GM12878 (cell line): ENCODE measurements at regions not wholly inside any gene's neighbourhood (a gene's known extent, or its start where the extent isn't known, plus 50 kb on each side); places are given as distances from the start of the nearest gene placed in this dataset.

Source experiments
- CHD2 ChIP-seq: IDR thresholded peaks from 2 replicates; pipeline ENCODE4 v1.6.1; 2011; ENCODE audit warnings: low read depth, low read length, improper control_type of control experiment, borderline replicate concordance
- CREM ChIP-seq: IDR thresholded peaks from 2 replicates; pipeline ENCODE4 v1.6.1; 2014; ENCODE audit warnings: antibody characterized with exemption, low read depth
- MTA3 ChIP-seq: IDR thresholded peaks from 2 replicates; pipeline ENCODE4 v1.6.1; 2012; ENCODE audit warnings: low read length, inconsistent platforms, borderline replicate concordance
- MXI1 ChIP-seq: fragments of 150-350 bp; IDR thresholded peaks from 2 replicates; pipeline ENCODE4 v1.6.1; 2011; ENCODE audit warnings: low read depth, mild to moderate bottlenecking, inconsistent platforms, low read length, improper control_type of control experiment
- NR2C2 ChIP-seq: IDR thresholded peaks from 2 replicates; pipeline ENCODE4 v1.6.1; 2011; ENCODE audit warnings: borderline replicate concordance, low read depth; ENCODE audit not compliant: control insufficient read depth, insufficient read length
- POLR2A ChIP-seq: IDR thresholded peaks from 2 replicates; pipeline ENCODE4 v1.6.1; 2011; ENCODE audit warnings: low read depth, mild to moderate bottlenecking, low read length
- TARDBP ChIP-seq: IDR thresholded peaks from 2 replicates; pipeline ENCODE4 v1.6.1; 2016; ENCODE audit warnings: borderline replicate concordance
- YBX1 ChIP-seq: fragments of 450-650 bp; IDR thresholded peaks from 2 replicates; pipeline ENCODE4 v1.6.1; 2016; ENCODE audit warnings: antibody characterized with exemption
- TF ChIP-seq, protein P1 (sequence below): IDR thresholded peaks from 2 replicates; pipeline ENCODE4 v1.6.1; 2011; ENCODE audit warnings: mild to moderate bottlenecking, low read depth, low read length, moderate library complexity; ENCODE audit not compliant: insufficient replicate concordance
- TF ChIP-seq, protein P2 (sequence below), 3 experiments: IDR thresholded peaks in 2 of 3; conservative IDR thresholded peaks in 1 of 3; 2 replicates each; pipeline ENCODE4 v1.5.1; 2011; ENCODE audit warnings: low read depth in 3 of 3, low read length in 3 of 3, mild to moderate bottlenecking in 3 of 3, control low read depth in 2 of 3, moderate library complexity in 2 of 3, inconsistent platforms in 1 of 3, mixed read lengths in 1 of 3; ENCODE audit not compliant: control insufficient read depth in 2 of 3, insufficient read depth in 1 of 3; ENCODE audit errors: extremely low read depth in 1 of 3
- TF ChIP-seq, protein P3 (sequence below): IDR thresholded peaks from 2 replicates; pipeline ENCODE4 v1.6.1; 2012; ENCODE audit warnings: improper control_type of control experiment, low read depth, low read length; ENCODE audit not compliant: insufficient replicate concordance
- TF ChIP-seq, protein P4 (sequence below): fragments of 450-650 bp; formaldehyde crosslinking; IDR thresholded peaks from 2 replicates; pipeline ENCODE4 v1.4.0; 2020; ENCODE audit warnings: mild to moderate bottlenecking, moderate library complexity

DNA sequence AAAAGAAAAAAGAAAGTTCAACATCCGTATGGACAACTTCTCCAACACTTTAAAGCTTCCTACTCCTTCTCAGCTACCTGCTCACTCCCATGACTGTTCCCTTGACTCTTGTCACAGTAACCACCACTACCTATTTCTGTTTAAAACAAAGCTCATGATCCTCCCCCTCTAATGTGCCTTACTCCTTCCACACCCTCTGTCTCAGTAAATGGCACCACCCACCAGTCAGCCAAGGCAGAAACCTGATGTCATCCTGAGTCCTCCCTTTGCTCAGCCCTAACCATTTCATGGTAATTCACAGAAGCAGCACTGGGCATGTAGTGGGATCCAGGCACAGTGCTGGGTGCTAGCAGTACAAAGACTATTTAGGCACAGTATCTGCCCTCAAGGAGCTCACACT, 63.0 kb upstream of the PPM1J start:
- no peak for TF ChIP-seq TARDBP
- TF ChIP-seq CHD2: no peak
- TF ChIP-seq, protein P1, sequence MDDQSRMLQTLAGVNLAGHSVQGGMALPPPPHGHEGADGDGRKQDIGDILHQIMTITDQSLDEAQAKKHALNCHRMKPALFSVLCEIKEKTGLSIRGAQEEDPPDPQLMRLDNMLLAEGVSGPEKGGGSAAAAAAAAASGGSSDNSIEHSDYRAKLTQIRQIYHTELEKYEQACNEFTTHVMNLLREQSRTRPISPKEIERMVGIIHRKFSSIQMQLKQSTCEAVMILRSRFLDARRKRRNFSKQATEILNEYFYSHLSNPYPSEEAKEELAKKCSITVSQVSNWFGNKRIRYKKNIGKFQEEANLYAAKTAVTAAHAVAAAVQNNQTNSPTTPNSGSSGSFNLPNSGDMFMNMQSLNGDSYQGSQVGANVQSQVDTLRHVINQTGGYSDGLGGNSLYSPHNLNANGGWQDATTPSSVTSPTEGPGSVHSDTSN: no peak
- no peak for TF ChIP-seq POLR2A
- TF ChIP-seq, protein P2, sequence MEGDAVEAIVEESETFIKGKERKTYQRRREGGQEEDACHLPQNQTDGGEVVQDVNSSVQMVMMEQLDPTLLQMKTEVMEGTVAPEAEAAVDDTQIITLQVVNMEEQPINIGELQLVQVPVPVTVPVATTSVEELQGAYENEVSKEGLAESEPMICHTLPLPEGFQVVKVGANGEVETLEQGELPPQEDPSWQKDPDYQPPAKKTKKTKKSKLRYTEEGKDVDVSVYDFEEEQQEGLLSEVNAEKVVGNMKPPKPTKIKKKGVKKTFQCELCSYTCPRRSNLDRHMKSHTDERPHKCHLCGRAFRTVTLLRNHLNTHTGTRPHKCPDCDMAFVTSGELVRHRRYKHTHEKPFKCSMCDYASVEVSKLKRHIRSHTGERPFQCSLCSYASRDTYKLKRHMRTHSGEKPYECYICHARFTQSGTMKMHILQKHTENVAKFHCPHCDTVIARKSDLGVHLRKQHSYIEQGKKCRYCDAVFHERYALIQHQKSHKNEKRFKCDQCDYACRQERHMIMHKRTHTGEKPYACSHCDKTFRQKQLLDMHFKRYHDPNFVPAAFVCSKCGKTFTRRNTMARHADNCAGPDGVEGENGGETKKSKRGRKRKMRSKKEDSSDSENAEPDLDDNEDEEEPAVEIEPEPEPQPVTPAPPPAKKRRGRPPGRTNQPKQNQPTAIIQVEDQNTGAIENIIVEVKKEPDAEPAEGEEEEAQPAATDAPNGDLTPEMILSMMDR (IDR thresholded peaks at IDR 0.05 in 2 of 3, conservative IDR thresholded peaks at IDR 0.05 in 1 of 3; ENCODE audit: control insufficient read depth in 2 of 3, extremely low read depth in 1 of 3, insufficient read depth in 1 of 3, low read depth in 3 of 3, low read length in 3 of 3): no peak
- TF ChIP-seq YBX1: no peak
- TF ChIP-seq MXI1: no peak
- no peak for TF ChIP-seq MTA3
- TF ChIP-seq, protein P3, sequence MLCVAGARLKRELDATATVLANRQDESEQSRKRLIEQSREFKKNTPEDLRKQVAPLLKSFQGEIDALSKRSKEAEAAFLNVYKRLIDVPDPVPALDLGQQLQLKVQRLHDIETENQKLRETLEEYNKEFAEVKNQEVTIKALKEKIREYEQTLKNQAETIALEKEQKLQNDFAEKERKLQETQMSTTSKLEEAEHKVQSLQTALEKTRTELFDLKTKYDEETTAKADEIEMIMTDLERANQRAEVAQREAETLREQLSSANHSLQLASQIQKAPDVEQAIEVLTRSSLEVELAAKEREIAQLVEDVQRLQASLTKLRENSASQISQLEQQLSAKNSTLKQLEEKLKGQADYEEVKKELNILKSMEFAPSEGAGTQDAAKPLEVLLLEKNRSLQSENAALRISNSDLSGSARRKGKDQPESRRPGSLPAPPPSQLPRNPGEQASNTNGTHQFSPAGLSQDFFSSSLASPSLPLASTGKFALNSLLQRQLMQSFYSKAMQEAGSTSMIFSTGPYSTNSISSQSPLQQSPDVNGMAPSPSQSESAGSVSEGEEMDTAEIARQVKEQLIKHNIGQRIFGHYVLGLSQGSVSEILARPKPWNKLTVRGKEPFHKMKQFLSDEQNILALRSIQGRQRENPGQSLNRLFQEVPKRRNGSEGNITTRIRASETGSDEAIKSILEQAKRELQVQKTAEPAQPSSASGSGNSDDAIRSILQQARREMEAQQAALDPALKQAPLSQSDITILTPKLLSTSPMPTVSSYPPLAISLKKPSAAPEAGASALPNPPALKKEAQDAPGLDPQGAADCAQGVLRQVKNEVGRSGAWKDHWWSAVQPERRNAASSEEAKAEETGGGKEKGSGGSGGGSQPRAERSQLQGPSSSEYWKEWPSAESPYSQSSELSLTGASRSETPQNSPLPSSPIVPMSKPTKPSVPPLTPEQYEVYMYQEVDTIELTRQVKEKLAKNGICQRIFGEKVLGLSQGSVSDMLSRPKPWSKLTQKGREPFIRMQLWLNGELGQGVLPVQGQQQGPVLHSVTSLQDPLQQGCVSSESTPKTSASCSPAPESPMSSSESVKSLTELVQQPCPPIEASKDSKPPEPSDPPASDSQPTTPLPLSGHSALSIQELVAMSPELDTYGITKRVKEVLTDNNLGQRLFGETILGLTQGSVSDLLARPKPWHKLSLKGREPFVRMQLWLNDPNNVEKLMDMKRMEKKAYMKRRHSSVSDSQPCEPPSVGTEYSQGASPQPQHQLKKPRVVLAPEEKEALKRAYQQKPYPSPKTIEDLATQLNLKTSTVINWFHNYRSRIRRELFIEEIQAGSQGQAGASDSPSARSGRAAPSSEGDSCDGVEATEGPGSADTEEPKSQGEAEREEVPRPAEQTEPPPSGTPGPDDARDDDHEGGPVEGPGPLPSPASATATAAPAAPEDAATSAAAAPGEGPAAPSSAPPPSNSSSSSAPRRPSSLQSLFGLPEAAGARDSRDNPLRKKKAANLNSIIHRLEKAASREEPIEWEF: no peak
- TF ChIP-seq, protein P4, sequence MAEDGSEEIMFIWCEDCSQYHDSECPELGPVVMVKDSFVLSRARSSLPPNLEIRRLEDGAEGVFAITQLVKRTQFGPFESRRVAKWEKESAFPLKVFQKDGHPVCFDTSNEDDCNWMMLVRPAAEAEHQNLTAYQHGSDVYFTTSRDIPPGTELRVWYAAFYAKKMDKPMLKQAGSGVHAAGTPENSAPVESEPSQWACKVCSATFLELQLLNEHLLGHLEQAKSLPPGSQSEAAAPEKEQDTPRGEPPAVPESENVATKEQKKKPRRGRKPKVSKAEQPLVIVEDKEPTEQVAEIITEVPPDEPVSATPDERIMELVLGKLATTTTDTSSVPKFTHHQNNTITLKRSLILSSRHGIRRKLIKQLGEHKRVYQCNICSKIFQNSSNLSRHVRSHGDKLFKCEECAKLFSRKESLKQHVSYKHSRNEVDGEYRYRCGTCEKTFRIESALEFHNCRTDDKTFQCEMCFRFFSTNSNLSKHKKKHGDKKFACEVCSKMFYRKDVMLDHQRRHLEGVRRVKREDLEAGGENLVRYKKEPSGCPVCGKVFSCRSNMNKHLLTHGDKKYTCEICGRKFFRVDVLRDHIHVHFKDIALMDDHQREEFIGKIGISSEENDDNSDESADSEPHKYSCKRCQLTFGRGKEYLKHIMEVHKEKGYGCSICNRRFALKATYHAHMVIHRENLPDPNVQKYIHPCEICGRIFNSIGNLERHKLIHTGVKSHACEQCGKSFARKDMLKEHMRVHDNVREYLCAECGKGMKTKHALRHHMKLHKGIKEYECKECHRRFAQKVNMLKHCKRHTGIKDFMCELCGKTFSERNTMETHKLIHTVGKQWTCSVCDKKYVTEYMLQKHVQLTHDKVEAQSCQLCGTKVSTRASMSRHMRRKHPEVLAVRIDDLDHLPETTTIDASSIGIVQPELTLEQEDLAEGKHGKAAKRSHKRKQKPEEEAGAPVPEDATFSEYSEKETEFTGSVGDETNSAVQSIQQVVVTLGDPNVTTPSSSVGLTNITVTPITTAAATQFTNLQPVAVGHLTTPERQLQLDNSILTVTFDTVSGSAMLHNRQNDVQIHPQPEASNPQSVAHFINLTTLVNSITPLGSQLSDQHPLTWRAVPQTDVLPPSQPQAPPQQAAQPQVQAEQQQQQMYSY (CRISPR knock-in tag): no peak
- no peak for TF ChIP-seq NR2C2
- TF ChIP-seq CREM: no peak
